ENCODE measurements at regions not wholly inside any gene's neighbourhood (a gene's known extent, or its start where the extent isn't known, plus 50 kb on each side); places are given as distances from the start of the nearest gene placed in this dataset.
A peak's percentile ranks its signal among the peaks of the same experiment; 100 is the strongest.

- H3K4me3 ChIP-seq: no peak overlapping the region
These were observed 86.1 kb upstream of the SLC1A1 start for GRCh38 chr9:4404156-4404555.

GRCh38 chr9:4402501-4402900 lies 87.8 kb upstream of the SLC1A1 start:
- Histone ChIP-seq H3K4me1 (no peaks in the 10 kb centered on the region), H3K36me3 (replicated peaks) (no peaks in the 10 kb centered on the region), H3K27me3 (ENCODE audit: low read depth) (no peaks in the 10 kb centered on the region), H3K9me3 (peaks cover 7% of the 10 kb centered on the region; the same call in 1 of the 2 replicates), H3K4me3 (no peak overlapping the region)
- DNase-seq (ENCODE audit: low spot score in 2 of 2): no peak
- in situ Hi-C loops (cut with MboI; ENCODE audit: low sequenced_read_pairs): no loop called here

More at GRCh38 chr9:4404156-4404555, 86.1 kb upstream of the SLC1A1 start:
- H3K36me3 ChIP-seq (replicated peaks): no peaks in the 10 kb centered on the region
- H3K9me3 ChIP-seq: peaks cover 7% of the 10 kb centered on the region; the same call in 1 of the 2 replicates
- no peaks in the 10 kb centered on the region for H3K4me1 ChIP-seq
- in situ Hi-C loops (cut with MboI; ENCODE audit: low sequenced_read_pairs): no loop called here
- DNase-seq (ENCODE audit: low spot score in 2 of 2): no peak
- H3K27me3 ChIP-seq (ENCODE audit: low read depth): no peaks in the 10 kb centered on the region

- H3K4me3 ChIP-seq: no peak overlapping the region
- in situ Hi-C loops (cut with MboI; ENCODE audit: low sequenced_read_pairs): no loop called here
- no peaks in the 10 kb centered on the region for H3K36me3 ChIP-seq (replicated peaks)
- DNase-seq (ENCODE audit: low spot score in 2 of 2): no peak
- no peaks in the 10 kb centered on the region for H3K27me3 ChIP-seq (ENCODE audit: low read depth)
- peaks cover 7% of the 10 kb centered on the region; the same call in 1 of the 2 replicates for H3K9me3 ChIP-seq
- no peaks in the 10 kb centered on the region for H3K4me1 ChIP-seq
These were observed 89.5 kb upstream of the SLC1A1 start for GRCh38 chr9:4400731-4401130.

- peaks cover 7% of the 10 kb centered on the region; the same call in 1 of the 2 replicates for H3K9me3 ChIP-seq
- H3K4me3 ChIP-seq: no peak overlapping the region
- in situ Hi-C loops (cut with MboI; ENCODE audit: low sequenced_read_pairs): loop anchor here (25.0 kb wide), 1 partner anchor 239 kb away; no protein-coding TSS in a partner anchor
- no peaks in the 10 kb centered on the region for H3K36me3 ChIP-seq (replicated peaks)
- H3K4me1 ChIP-seq: no peaks in the 10 kb centered on the region
- DNase-seq (ENCODE audit: low spot score in 2 of 2): no peak
- H3K27me3 ChIP-seq (ENCODE audit: low read depth): no peaks in the 10 kb centered on the region
These were observed 92.4 kb upstream of the SLC1A1 start for GRCh38 chr9:4397917-4398316.

- no peak for DNase-seq (ENCODE audit: low spot score in 2 of 2)
- in situ Hi-C loops (cut with MboI; ENCODE audit: low sequenced_read_pairs): loop anchor here (25.0 kb wide), 1 partner anchor 243 kb away; no protein-coding TSS in a partner anchor
- Histone ChIP-seq H3K9me3 (no peaks in the 10 kb centered on the region), H3K4me3 (no peak overlapping the region), H3K27me3 (ENCODE audit: low read depth) (no peaks in the 10 kb centered on the region), H3K36me3 (replicated peaks) (no peaks in the 10 kb centered on the region), H3K4me1 (no peaks in the 10 kb centered on the region)
These were observed 94.1 kb upstream of the GLIS3 start for GRCh38 chr9:4393806-4394523.

GRCh38 chr9:4389755-4390154 lies 89.9 kb upstream of the GLIS3 start:
- no peak for DNase-seq (ENCODE audit: low spot score in 2 of 2)
- Histone ChIP-seq H3K27me3 (ENCODE audit: low read depth) (no peaks in the 10 kb centered on the region), H3K9me3 (no peaks in the 10 kb centered on the region), H3K4me3 (no peak overlapping the region), H3K36me3 (replicated peaks) (no peaks in the 10 kb centered on the region), H3K4me1 (no peaks in the 10 kb centered on the region)
- in situ Hi-C loops (cut with MboI; ENCODE audit: low sequenced_read_pairs): loop anchor here (25.0 kb wide), 1 partner anchor 248 kb away; no protein-coding TSS in a partner anchor

- Histone ChIP-seq H3K36me3 (replicated peaks) (no peaks in the 10 kb centered on the region), H3K27me3 (ENCODE audit: low read depth) (no peaks in the 10 kb centered on the region), H3K4me1 (no peaks in the 10 kb centered on the region), H3K9me3 (no peaks in the 10 kb centered on the region), H3K4me3 (no peak overlapping the region)
- no peak for DNase-seq (ENCODE audit: low spot score in 2 of 2)
- in situ Hi-C loops (cut with MboI; ENCODE audit: low sequenced_read_pairs): loop anchor here (25.0 kb wide), 1 partner anchor 248 kb away; no protein-coding TSS in a partner anchor
These were observed 89.1 kb upstream of the GLIS3 start for GRCh38 chr9:4389003-4389402.

GRCh38 chr9:4386819-4387218 lies 87.0 kb upstream of the GLIS3 start:
- no peak for DNase-seq (ENCODE audit: low spot score in 2 of 2)
- in situ Hi-C loops (cut with MboI; ENCODE audit: low sequenced_read_pairs): loop anchor here (25.0 kb wide), 1 partner anchor 250 kb away; no protein-coding TSS in a partner anchor

GRCh38 chr9:4384750-4385149 lies 84.9 kb upstream of the GLIS3 start:
- Histone ChIP-seq H3K4me1 (no peaks in the 10 kb centered on the region), H3K36me3 (replicated peaks) (no peaks in the 10 kb centered on the region), H3K27me3 (ENCODE audit: low read depth) (0 out of 2 replicates have a peak, but pooled peaks cover 2% of the 10 kb centered on the region), H3K4me3 (no peak overlapping the region), H3K9me3 (no peaks in the 10 kb centered on the region)
- in situ Hi-C loops (cut with MboI; ENCODE audit: low sequenced_read_pairs): loop anchor here (25.0 kb wide), 1 partner anchor 253 kb away; no protein-coding TSS in a partner anchor
- no peak for DNase-seq (ENCODE audit: low spot score in 2 of 2)

More at GRCh38 chr9:4386819-4387218, 87.0 kb upstream of the GLIS3 start:
- Histone ChIP-seq H3K4me1 (no peaks in the 10 kb centered on the region), H3K27me3 (ENCODE audit: low read depth) (0 out of 2 replicates have a peak, but pooled peaks cover 2% of the 10 kb centered on the region), H3K36me3 (replicated peaks) (no peaks in the 10 kb centered on the region), H3K4me3 (no peak overlapping the region), H3K9me3 (no peaks in the 10 kb centered on the region)

GRCh38 chr9:4382722-4383317 lies 83.0 kb upstream of the GLIS3 start:
- in situ Hi-C loops (cut with MboI; ENCODE audit: low sequenced_read_pairs): loop anchor here (25.0 kb wide), 1 partner anchor 254 kb away; no protein-coding TSS in a partner anchor
- no peak overlapping the region for H3K4me3 ChIP-seq
- H3K4me1 ChIP-seq: no peaks in the 10 kb centered on the region
- H3K36me3 ChIP-seq (replicated peaks): no peaks in the 10 kb centered on the region
- no peaks in the 10 kb centered on the region for H3K9me3 ChIP-seq
- H3K27me3 ChIP-seq (ENCODE audit: low read depth): 0 out of 2 replicates have a peak, but pooled peaks cover 2% of the 10 kb centered on the region
- DNase-seq (ENCODE audit: low spot score in 2 of 2): peak; percentile 32 to 40

- Histone ChIP-seq H3K27me3 (ENCODE audit: low read depth) (0 out of 2 replicates have a peak, but pooled peaks cover 2% of the 10 kb centered on the region), H3K4me3 (no peak overlapping the region), H3K4me1 (no peaks in the 10 kb centered on the region), H3K36me3 (replicated peaks) (no peaks in the 10 kb centered on the region), H3K9me3 (no peaks in the 10 kb centered on the region)
- in situ Hi-C loops (cut with MboI; ENCODE audit: low sequenced_read_pairs): loop anchor here (25.0 kb wide), 1 partner anchor 256 kb away; no protein-coding TSS in a partner anchor
- no peak for DNase-seq (ENCODE audit: low spot score in 2 of 2)
These were observed 81.9 kb upstream of the GLIS3 start for GRCh38 chr9:4381744-4382143.

- Histone ChIP-seq H3K4me1 (no peaks in the 10 kb centered on the region), H3K9me3 (no peaks in the 10 kb centered on the region), H3K4me3 (no peak overlapping the region), H3K27me3 (ENCODE audit: low read depth) (0 out of 2 replicates have a peak, but pooled peaks cover 2% of the 10 kb centered on the region), H3K36me3 (replicated peaks) (no peaks in the 10 kb centered on the region)
- in situ Hi-C loops (cut with MboI; ENCODE audit: low sequenced_read_pairs): loop anchor here (25.0 kb wide), 1 partner anchor 257 kb away; no protein-coding TSS in a partner anchor
- no peak for DNase-seq (ENCODE audit: low spot score in 2 of 2)
These were observed 80.5 kb upstream of the GLIS3 start for GRCh38 chr9:4380406-4380805.

- in situ Hi-C loops (cut with MboI; ENCODE audit: low sequenced_read_pairs): loop anchor here (10.0 to 25.0 kb wide), 2 partner anchors 262 to 1521 kb away; no protein-coding TSS in a partner anchor
- H3K36me3 ChIP-seq (replicated peaks): no peaks in the 10 kb centered on the region
- DNase-seq (ENCODE audit: low spot score in 2 of 2): peak in 1 of 2 experiments; percentile 53
- no peaks in the 10 kb centered on the region for H3K27me3 ChIP-seq (ENCODE audit: low read depth)
- no peak overlapping the region for H3K4me3 ChIP-seq
- no peaks in the 10 kb centered on the region for H3K9me3 ChIP-seq
- no peaks in the 10 kb centered on the region for H3K4me1 ChIP-seq
These were observed 75.7 kb upstream of the GLIS3 start for GRCh38 chr9:4375424-4376200.
